ENCODE measurements at regions not wholly inside any gene's neighbourhood (a gene's known extent, or its start where the extent isn't known, plus 50 kb on each side); places are given as distances from the start of the nearest gene placed in this dataset.

GRCh38 chrX:9341291-9342201 is 123.3 kb upstream of the TBL1X start:
- no peak for TF ChIP-seq CTCF (IDR thresholded peaks at IDR 0.05)
- Histone ChIP-seq H3K79me2 (no peaks in the 10 kb centered on the region), H3K27ac (peak overlapping the region; percentile 16), H3K4me2 (ENCODE audit: low read length) (no peak overlapping the region), H3K9me3 (ENCODE audit: control insufficient read depth, low read length) (no peaks in the 10 kb centered on the region), H3K27me3 (ENCODE audit: control insufficient read depth, insufficient read depth, low read length) (no peaks in the 10 kb centered on the region), H3K9ac (no peak overlapping the region), H3K36me3 (ENCODE audit: control insufficient read depth, insufficient read depth, low read length) (no peaks in the 10 kb centered on the region), H2AFZ (peak overlapping the region; percentile 46), H3K4me3 (ENCODE audit: low read depth, low read length) (peak overlapping the region; percentile 22), H3K4me1 (no peaks in the 10 kb centered on the region)

- H3K9ac ChIP-seq: no peak overlapping the region
- no peak overlapping the region for H3K4me3 ChIP-seq (ENCODE audit: low read depth, low read length)
- TF ChIP-seq CTCF (IDR thresholded peaks at IDR 0.05): no peak
Observed at GRCh38 chrX:9342561-9343051, 122.3 kb upstream of the TBL1X start.

GRCh38 chrX:9343971-9344370 is 120.9 kb upstream of the TBL1X start:
- Histone ChIP-seq H3K4me2 (ENCODE audit: low read length) (no peak overlapping the region), H3K4me1 (no peaks in the 10 kb centered on the region), H3K36me3 (ENCODE audit: control insufficient read depth, insufficient read depth, low read length) (no peaks in the 10 kb centered on the region), H3K4me3 (ENCODE audit: low read depth, low read length) (no peak overlapping the region), H3K27ac (no peak overlapping the region), H3K27me3 (ENCODE audit: control insufficient read depth, insufficient read depth, low read length) (no peaks in the 10 kb centered on the region), H3K9ac (no peak overlapping the region), H2AFZ (no peak overlapping the region), H3K9me3 (ENCODE audit: control insufficient read depth, low read length) (no peaks in the 10 kb centered on the region), H3K79me2 (no peaks in the 10 kb centered on the region)
- no peak for TF ChIP-seq CTCF (IDR thresholded peaks at IDR 0.05)

More at GRCh38 chrX:9342561-9343051, 122.3 kb upstream of the TBL1X start:
- H3K4me1 ChIP-seq: no peaks in the 10 kb centered on the region
- no peaks in the 10 kb centered on the region for H3K79me2 ChIP-seq
- H3K27ac ChIP-seq: no peak overlapping the region
- no peaks in the 10 kb centered on the region for H3K36me3 ChIP-seq (ENCODE audit: control insufficient read depth, insufficient read depth, low read length)
- H3K4me2 ChIP-seq (ENCODE audit: low read length): no peak overlapping the region
- H3K9me3 ChIP-seq (ENCODE audit: control insufficient read depth, low read length): no peaks in the 10 kb centered on the region
- H2AFZ ChIP-seq: peak overlapping the region; percentile 28
- H3K27me3 ChIP-seq (ENCODE audit: control insufficient read depth, insufficient read depth, low read length): no peaks in the 10 kb centered on the region

- H3K4me3 ChIP-seq (ENCODE audit: low read depth, low read length): no peak overlapping the region
Observed at GRCh38 chrX:9345957-9346356, 118.9 kb upstream of the TBL1X start.

More at GRCh38 chrX:9345957-9346356, 118.9 kb upstream of the TBL1X start:
- no peaks in the 10 kb centered on the region for H3K4me1 ChIP-seq
- TF ChIP-seq CTCF (IDR thresholded peaks at IDR 0.05): no peak
- H2AFZ ChIP-seq: no peak overlapping the region
- H3K27ac ChIP-seq: no peak overlapping the region
- no peaks in the 10 kb centered on the region for H3K27me3 ChIP-seq (ENCODE audit: control insufficient read depth, insufficient read depth, low read length)
- H3K4me2 ChIP-seq (ENCODE audit: low read length): no peak overlapping the region
- no peaks in the 10 kb centered on the region for H3K36me3 ChIP-seq (ENCODE audit: control insufficient read depth, insufficient read depth, low read length)
- no peak overlapping the region for H3K9ac ChIP-seq
- H3K9me3 ChIP-seq (ENCODE audit: control insufficient read depth, low read length): no peaks in the 10 kb centered on the region
- H3K79me2 ChIP-seq: no peaks in the 10 kb centered on the region

Data from parathyroid adenoma (tissue), 2 donors.